GM18505 (cell line): ENCODE measurements at regions not wholly inside any gene's neighbourhood (a gene's known extent, or its start where the extent isn't known, plus 50 kb on each side); places are given as distances from the start of the nearest gene placed in this dataset.

ENCODE experiments used
- ATAC-seq: cut with Tn5 transposase; IDR thresholded peaks from one replicate; pipeline ENCODE4 v1.9.1; 2021; ENCODE audit not compliant: unreplicated experiment
- POLR2A ChIP-seq: IDR thresholded peaks from 4 replicates; pipeline ENCODE4 v1.6.1; 2011; ENCODE audit warnings: borderline replicate concordance; ENCODE audit not compliant: insufficient read depth, insufficient read length; ENCODE audit errors: extremely low read depth

DNA sequence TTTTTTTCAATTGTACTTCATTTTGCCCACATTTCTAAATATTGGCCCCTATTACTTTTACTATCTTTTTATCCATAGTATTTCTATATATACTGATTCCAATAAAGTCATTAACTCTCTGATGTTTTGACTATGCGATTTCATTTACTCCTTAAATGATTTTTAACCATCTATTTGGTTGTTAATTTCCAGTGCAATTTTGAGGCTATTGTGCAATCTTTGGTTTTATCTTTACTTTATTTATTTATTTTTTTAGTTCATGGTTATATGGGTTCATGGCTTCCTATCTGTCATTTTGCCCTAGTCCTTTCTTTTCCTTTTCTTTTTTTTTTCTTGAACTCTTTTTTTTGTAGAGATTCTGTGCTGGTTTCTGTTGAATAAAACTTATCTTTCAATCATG lies 1408.0 kb upstream of the GBE1 start:
- ATAC-seq, result no peak
- no peak for TF ChIP-seq POLR2A

- ATAC-seq, result no peak
- TF ChIP-seq POLR2A, result no peak
Observed at GRCh38 chr3:83150896-83151295, 1389.5 kb upstream of the GBE1 start.

DNA sequence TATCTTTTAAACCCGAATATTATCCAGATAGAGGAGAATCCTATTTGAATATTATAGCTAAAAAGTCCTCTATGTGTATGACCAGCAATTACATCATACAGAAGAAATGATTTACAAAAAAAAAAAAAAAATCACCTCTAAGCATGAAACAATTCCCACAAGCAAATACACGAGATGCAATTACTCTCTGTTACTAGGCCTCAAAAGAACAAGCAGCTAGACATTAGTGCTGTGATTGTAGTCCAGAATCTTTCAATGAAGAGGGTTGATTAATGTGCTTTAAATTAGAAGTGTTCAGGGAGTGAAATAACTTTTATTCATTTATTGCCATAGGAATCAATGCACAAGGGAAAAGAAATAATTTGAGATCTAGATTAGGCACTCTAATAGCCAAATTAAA lies 1379.5 kb upstream of the GBE1 start:
- no peak for ATAC-seq
- no peak for TF ChIP-seq POLR2A

DNA sequence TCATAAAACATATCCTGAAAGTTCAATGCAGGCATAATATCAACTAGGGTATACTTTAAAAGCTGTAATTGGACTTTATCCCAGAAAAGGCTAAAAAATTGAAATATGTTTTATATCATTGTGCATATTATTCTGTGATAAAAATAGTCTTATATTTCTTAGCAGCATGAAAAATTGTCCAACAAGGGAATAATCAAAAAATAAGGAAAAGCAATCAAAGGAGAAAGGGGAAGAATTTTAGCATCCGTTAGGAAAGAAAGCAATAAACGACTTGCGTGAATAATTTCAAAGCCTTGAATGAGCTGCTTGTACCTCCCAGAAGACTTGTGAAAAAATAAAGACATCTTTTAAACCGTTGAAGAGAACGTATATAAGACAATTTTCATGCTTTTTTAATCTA lies 1369.8 kb upstream of the GBE1 start:
- ATAC-seq, result no peak
- TF ChIP-seq POLR2A, result no peak

DNA sequence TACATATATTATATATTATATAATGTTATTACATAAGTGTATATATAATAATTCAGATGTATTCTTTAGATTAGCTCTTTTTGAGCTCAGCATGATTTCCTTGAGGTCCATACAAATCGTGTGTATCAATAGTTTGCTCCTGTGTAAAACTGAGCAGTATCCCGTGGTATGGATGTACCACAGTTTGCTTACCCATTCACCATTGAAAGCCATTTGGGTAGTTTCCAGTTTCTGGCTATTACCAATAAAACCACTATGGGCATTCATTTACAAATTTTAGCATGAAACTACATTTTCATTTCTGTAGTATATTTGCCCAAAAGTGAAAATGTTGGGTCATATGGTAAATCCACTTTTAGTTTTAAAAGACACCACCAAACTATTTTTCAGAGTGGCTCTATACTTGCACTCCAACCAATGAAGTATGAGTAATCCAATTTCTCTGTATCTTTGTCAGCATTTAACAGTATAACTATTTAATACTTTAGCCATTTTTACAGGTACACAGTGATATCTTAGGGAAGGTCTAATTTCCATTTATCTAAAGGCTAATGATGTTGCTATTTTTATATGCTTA lies 1361.4 kb upstream of the GBE1 start:
- no peak for TF ChIP-seq POLR2A
- no peak for ATAC-seq

GRCh38 chr3:83093222-83093572 lies 1331.8 kb upstream of the GBE1 start:
- no peak for ATAC-seq
- no peak for TF ChIP-seq POLR2A

DNA sequence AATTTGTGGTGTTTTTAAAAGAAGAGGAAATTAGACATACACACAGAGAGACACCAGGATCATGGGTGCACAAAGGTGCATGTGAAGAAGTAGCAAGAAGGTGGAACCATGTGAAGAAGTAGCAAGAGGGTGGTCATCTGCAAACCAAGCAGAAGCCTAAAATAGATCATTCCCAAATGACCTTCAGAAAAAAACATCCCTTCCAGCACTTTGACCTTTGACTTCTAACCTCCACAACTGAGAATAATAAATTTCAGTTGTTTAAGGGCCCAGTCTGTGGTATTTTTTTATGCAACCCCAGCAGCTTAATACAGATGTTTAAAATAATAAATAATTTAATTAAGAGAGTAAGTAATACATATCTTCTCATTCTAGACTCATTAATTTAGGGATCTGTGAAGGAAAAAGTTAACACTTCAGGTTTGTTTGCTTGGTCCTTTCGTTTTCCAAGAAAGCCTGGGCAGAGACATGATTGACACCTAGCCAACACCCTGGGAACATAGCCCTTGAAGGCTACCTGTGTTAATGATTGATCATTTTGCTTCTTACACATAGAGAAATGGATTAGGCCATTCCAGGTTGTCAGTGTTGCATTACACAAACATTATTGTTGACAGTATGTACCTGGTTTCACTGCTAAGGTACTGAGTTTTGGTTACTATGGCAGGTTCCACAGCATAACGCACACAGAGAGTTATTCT lies 1331.2 kb upstream of the GBE1 start:
- ATAC-seq, result no peak
- no peak for TF ChIP-seq POLR2A

GRCh38 chr3:83076041-83076440 lies 1314.6 kb upstream of the GBE1 start:
- no peak for ATAC-seq
- TF ChIP-seq POLR2A, result no peak

GRCh38 chr3:83074485-83074884 lies 1313.0 kb upstream of the GBE1 start:
- no peak for ATAC-seq
- no peak for TF ChIP-seq POLR2A

DNA sequence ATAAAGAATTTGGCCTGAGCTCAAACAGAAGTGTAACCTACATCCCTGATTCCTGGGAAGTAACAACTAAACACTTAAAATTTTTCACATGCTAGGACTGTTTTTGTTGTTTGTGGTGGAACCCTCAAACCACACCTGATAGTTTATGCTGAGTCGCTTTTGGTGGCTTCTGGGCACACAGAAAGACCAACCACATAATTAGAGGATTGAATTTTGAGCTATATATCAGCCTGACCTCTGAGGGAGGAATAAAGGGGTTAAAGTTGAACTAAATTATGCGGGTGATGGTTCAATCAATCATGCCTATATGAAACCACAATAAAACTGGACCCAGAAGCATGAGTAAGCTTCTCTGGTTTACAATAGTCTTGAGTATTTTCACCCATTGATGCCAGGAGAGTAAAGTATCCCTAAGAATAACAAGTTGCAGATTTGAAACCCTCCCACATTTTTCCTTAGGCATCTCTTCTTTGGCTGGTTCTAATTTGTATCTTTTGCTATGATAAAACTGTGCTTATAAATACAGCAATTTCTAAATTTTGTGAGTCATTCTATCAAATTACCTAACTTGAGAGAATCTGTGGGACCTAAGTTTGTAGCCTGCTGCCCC lies 1304.5 kb upstream of the GBE1 start:
- no peak for ATAC-seq
- TF ChIP-seq POLR2A, result no peak

DNA sequence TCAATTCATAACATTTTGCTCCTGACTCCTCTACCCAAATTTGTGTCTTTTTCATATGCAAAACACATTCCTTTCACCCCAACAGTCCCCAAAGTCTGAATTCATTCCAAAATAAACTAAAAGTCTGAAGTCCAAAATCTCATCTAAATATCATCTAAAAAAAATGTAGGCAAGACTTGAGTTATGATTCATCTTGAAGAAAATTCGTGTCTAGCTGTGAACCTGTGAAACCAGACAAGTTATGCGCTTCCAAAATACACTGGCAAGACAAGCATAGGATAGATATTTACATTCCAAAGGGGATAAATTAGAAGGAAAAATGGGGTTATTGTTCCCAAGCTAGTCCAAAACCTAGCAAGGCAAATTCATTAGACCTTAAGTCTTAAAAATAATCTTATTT lies 1302.0 kb upstream of the GBE1 start:
- ATAC-seq, result no peak
- TF ChIP-seq POLR2A, result no peak

DNA sequence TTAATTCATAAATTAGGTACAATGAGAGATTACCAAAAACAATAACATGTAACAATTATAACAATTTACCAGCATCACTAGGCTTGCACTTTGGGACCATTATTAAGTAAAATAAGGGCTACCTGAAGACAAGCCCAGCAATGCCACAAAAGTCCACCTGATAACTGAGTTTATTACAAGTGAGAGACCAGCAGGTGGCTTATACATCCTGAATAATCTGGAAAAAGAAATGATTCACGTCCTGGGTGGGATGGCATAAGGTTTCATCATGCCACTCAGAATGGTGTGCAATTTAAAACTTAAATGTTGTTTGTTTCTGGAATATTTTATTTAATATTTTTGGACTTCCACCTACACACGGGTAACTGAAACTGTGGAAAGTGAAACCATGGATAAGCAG lies 1287.1 kb upstream of the GBE1 start:
- ATAC-seq, result no peak
- no peak for TF ChIP-seq POLR2A

DNA sequence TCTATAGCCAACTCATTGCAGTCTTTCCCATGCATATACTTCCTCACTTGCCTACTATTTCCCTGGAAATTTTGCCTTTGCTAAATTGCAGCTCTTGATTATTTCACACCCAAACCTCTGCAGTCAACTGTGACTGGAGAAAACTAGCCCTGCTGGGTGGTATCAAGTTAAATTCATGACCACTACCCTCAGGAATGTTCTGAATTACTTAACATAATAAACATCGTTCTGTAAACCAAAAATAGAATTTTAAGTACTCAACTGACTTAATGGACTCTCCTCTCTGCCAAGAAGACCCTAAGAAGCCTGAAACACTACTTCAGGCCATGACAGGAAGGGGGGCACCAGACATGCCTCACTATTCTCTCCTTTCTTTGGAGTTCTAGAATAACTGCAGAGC lies 1278.0 kb upstream of the GBE1 start:
- ATAC-seq, result no peak
- TF ChIP-seq POLR2A, result no peak

DNA sequence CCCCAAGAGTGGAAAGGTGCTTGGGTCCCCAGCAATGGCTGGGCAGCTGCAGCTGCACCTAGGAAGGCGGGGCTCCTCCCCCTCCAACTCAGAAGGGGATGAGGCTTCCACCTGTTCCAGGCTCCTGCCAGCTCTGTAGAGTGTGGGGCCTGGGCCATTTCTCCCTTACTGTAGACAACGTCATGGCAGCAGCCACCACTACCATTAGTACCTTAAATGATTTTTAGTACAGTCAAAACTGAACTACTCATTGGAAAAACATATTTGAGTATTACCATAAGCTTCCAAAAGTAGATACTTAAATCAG lies 1274.2 kb upstream of the GBE1 start:
- no peak for ATAC-seq
- no peak for TF ChIP-seq POLR2A
